T-helper 2 cell treated with Interferon-gamma antibody and Interleukin-4, amounts not matched to agents 100 ng/mL and 5 ng/mL, for 36 hours (primary cell): ENCODE measurements at regions not wholly inside any gene's neighbourhood (a gene's known extent, or its start where the extent isn't known, plus 50 kb on each side); places are given as distances from the start of the nearest gene placed in this dataset.
"Not testable (repeated sequence)": the region's sequence is repeated elsewhere in the genome, so short reads cannot be mapped to it uniquely, and the experiment has no call there.

ENCODE experiments used
- intact Hi-C: fragments of 100-400 bp; cut with micrococcal nuclease; formaldehyde crosslinking; loops from one replicate; pipeline ENCODE4 v1.15.1; 2023

DNA sequence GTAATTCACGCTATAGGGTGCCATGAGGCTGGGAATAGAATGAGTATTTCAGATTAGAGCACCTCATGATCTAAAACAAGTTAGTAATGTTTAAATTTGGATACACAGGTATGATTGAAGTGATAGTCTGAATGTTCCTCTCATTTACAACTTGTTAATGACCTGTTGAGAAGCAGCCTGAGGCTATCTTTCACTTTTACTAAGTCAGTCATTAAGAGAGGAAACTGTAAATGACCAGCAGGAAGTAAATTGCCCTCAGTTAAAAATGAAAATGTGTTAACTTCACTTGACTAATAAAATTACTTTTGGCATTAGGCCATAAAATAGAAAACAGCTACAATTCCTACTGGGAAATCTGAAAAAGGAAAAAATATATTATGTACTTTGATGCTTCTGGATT is 1042.0 kb downstream of the DNAJB9 start:
- intact Hi-C loops, result no loop called here

DNA sequence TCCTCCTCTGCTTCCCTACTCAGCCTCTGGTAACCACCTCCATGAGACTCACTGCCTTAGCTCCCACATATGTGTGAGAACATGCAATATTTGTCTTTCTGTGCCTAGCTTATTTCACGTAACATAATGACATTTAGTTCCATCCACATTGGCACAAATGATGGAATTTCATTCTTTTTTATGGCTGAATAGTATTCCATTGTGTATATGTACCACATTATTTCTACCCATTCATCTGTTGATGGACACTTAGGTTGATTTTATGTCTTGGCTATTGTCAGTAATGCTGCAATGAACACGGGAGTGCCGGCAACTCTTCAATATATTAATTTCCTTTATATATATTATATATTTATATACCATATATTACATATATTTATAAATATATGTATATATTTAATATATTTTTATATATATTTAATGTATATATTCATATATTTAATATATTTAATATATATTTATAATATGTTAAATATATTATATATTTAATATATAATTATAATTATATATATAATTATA is 1046.9 kb downstream of the DNAJB9 start:
- intact Hi-C loops, result no loop called here

DNA sequence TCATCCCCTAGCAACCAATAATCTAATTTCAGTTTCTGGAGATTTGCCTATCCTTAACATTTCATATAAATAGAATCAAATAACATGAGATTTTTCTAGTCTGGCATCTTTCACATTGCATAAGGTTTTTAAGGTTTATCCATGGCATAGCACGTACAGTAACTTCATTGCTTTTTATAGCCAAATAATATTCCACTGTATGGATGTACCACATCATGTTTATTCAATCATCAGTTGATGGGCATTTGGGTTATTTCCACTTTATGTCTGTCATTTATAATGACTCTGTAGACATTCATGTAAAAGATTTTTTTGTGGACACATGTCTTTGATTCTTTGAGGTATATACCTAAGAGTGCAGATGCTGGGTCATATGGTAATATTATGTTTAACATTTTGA is 1052.6 kb downstream of the DNAJB9 start:
- intact Hi-C loops, result no loop called here

DNA sequence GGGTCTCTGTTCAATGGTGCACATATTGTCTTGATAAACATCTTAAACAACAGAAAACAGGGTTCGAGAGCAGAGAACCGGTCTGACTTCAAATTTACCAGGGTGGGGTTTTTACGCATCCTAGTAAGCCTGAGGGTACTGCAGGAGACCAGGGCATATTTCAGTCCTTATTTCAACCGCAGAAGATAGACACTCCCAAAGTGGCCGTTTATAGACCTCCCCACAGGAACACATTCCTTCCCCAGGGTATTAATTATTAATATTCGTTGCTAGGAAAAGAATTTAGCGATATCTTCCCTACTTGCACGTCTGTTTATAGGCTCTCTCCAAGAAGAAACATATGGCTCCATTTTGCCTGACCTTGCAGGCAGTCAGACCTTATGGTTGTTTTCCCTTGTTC is 1063.2 kb downstream of the DNAJB9 start:
- intact Hi-C loops, result not testable (repeated sequence)

DNA sequence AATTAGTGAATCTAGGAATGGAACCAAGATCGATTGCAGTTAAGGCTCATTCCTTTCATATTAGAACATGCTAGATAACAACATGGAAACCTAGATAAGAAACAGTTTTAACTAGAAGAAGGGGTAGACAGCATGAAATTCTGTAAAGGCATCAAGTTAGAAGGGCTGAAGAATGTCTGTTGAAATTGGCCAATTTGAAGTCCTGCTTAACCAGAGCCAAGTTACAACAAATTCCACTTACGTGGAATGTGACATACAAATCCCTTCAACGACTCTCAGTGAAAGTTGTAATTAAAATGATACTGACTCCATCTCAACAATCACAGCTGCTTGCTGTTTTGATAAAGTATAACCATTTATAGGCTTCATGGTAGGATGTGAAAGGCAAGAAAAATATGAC is 1065.7 kb downstream of the DNAJB9 start:
- intact Hi-C loops, result no loop called here

DNA sequence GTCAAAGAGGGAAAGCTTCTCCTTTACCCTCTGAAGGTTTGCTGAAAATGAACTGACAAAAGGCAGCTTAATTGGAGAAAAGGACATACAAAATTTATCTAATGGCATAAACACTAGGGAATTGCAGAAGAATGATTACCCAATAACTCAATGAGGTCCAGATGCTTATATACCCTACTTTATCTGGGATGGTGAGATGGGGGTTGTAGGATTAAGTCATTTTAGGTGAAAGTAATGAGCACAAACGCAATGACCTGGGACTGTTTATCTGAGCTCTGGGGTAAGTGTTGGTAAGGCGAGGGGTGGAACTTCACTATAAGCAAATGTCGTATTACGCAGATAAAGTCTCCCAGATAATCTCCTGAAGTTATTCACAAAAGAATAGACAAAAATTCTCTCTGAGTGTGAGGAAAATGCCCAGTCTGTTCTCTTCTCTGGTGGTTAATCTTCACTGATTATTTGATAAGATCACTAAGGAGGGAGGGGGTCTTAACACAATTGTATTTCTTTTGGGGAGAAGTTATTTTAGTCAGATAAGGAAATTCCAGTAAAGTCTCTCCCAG is 1067.8 kb downstream of the DNAJB9 start:
- intact Hi-C loops, result no loop called here

DNA sequence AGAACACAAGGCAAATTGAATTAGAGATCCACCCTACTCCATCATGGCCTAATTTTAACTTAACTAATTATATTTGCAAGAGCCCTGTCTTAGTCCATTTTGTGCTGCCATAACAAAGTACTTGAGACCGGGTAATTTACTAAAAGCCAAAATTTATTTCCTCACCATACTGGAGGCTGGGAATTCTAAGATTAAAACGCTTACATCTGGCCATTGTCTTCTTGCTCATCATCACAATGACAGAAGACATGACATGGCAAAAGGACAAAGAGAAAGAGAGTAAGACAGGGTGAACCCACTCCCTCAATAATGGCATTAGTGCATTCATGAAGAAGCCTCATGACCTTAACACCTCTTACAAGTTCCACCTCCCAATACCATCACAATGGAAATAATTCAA is 1068.6 kb downstream of the DNAJB9 start:
- intact Hi-C loops, result no loop called here

DNA sequence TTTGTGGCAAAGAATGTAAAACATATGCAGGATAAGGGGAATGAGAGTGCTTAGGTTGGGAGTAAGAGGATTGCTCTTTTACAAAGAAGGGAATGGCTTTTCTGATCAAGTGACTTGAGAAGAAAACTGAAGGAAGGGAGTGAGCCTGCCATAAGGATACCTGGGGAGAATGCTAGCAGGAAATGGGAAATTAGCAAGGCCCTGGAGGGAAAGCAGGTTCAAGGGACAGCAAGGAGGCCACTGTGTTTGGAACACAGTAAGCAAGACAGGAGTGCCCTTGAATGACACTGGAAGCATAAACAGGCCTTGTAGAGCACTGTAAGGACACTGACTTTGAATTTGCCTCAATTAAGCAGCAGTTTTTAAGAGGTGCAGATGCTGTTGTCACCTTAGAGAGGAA is 1069.9 kb downstream of the DNAJB9 start:
- intact Hi-C loops, result no loop called here

DNA sequence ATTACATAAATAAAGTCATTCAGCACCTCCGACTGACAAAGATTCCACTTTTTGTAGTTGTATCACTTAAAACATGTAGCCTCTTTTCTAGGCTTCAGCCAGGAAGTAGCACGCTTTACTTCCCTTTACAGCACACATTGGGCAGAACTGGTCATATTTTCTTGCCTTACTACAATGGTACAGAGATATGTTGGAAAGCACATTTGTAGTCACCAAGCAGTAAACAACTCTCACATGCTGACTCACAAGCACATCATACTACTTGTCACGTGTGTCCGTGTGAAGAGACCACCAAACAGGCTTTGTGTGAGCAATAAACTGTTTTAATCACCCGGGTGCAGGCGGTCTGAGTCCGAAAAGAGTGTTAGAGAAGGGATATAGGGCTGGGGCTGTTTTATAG is 1071.8 kb downstream of the DNAJB9 start:
- intact Hi-C loops, result no loop called here

DNA sequence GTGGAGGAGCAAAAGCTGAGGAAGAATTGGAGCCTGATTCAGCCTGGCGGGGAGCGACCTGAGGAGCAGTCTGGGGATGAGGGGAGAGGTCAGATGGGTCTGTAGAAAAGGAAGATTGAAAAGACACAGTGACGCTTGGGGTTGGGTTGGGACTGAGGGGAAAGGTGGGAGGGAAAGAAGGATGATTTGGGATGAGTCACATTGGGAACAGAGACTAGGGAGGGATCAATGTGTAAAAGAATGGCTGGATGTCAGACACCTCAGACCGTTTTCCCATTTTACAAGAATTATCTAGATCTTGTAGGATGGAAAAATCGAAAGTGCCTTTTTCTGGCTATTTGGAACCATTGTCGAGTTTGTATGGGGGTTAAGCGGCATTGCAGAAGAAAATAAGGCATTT is 1076.5 kb downstream of the DNAJB9 start:
- intact Hi-C loops, result no loop called here

DNA sequence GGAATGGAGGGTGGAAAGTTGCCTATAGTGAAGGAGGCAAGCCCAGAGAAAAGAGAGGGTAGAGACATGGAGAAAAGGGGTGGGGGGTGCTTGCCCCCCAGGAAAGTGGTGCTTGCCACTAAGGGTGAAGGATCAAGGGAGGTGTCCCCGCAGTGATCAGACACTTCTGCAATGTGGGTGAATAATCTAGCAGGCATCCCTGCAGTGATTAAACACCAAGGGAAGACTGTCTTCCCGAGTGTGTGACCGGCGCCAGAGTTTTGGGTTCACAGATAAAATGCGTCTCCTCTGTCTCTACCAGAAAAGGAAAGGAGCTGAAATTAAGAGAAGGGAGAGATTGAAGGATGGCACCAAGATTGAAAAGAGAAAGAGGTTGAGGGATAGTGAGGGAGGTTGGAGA is 1076.9 kb downstream of the DNAJB9 start:
- intact Hi-C loops, result not testable (repeated sequence)

DNA sequence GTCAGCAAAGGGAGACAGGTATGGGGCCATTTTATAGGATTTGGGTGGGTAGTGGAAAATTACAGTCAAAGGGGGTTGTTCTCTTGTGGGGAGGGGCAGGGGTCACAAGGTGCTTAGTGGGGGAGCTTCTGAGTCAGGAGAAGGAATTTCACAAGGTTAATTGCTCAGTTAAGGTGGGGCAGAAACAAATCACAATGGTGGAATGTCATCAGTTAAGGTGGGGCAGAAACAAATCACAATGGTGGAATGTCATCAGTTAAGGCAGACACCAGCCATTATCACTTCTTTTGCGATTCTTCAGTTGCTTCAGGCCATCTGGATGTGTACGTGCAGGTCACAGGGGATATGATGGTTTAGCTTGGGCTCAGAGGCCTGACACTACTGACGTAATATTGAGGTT is 1077.6 kb downstream of the DNAJB9 start:
- intact Hi-C loops, result not testable (repeated sequence)

DNA sequence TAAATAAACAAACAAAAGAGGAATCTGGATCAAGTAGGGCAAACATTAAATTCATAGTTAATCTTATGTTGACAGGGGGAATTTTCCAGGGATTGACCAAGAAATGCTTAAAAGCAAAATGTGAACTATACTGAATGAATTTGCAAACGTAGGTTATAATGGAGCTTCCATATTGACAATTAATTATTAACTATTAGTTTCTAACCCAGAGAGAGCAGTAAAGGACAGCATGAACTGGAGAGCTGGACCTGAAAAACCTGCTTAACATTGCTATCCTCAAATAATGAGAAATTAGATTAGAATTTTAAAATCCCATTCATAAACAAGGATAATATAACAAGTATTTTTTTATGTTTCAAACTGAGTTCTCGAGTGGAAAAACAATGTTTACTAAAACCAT is 1089.6 kb downstream of the DNAJB9 start:
- intact Hi-C loops, result no loop called here

DNA sequence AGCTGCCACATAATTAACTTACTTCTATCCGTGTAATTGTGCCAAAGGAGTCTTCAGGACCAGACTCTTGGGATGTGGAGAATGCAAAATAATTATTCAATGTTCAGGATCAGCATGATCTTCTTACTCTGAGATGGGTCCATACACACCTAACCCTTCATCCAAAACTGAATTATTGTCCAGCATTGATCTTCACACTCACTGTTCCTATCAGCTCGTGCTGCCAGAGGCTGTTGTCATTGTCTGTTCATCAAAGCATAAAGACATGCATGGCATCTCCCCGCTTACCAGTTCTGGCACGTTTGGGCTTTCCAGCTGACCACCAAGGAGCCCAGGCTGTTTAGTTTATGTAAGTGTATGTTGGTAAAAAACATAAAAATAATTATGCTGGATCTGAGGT is 1090.7 kb downstream of the DNAJB9 start:
- intact Hi-C loops, result no loop called here

DNA sequence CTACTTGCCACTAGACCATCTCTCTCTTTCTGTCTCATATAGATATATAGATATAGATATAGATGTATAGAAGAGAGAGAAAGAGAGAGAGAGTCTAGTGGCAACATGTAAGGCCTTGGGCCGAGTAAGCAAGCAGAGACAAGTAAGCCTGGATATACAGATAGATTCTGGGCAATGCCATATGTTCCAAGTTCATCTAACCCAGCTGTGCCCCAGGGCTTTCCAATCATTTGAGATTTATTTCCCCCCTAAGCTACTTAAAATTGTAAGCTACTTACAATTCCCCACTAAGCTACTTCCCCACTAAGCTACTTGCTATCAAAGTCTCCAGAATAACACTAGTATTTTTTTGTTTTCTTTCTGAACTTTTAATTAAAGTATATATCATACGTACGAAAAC is 1094.1 kb downstream of the DNAJB9 start:
- intact Hi-C loops, result no loop called here

DNA sequence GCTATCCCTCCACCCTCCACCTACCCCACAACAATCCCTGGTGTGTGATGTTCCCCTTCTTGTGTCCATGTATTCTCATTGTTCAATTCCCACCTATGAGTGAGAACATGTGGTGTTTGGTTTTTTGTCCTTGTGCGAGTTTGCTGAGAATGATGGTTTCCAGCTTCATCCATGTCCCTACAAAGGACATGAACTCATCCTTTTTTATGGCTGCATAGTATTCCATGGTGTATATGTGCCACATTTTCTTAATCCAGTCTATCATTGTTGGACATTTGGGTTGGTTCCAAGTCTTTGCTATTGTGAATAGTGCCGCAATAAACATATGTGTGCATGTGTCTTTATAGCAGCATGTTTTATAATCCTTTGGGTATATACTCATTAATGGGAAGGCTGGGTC is 1117.6 kb downstream of the DNAJB9 start:
- intact Hi-C loops, result not testable (repeated sequence)

DNA sequence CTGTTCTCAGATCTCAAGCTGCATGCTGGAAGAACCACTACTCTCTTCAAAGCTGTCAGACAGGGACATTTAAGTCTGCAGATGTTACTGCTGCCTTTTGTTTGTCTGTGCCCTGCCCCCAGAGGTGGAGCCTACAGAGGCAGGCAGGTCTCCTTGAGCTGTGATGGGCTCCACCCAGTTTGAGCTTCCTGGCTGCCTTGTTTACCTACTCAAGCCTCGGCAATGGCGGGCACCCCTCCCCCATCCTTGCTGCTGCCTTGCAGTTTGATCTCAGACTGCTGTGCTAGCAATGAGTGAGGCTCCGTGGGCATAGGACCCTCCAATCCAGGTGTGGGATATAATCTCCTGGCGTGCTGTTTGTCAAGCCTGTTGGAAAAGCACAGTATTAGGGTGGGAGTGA is 1122.9 kb downstream of the DNAJB9 start:
- intact Hi-C loops, result not testable (repeated sequence)

DNA sequence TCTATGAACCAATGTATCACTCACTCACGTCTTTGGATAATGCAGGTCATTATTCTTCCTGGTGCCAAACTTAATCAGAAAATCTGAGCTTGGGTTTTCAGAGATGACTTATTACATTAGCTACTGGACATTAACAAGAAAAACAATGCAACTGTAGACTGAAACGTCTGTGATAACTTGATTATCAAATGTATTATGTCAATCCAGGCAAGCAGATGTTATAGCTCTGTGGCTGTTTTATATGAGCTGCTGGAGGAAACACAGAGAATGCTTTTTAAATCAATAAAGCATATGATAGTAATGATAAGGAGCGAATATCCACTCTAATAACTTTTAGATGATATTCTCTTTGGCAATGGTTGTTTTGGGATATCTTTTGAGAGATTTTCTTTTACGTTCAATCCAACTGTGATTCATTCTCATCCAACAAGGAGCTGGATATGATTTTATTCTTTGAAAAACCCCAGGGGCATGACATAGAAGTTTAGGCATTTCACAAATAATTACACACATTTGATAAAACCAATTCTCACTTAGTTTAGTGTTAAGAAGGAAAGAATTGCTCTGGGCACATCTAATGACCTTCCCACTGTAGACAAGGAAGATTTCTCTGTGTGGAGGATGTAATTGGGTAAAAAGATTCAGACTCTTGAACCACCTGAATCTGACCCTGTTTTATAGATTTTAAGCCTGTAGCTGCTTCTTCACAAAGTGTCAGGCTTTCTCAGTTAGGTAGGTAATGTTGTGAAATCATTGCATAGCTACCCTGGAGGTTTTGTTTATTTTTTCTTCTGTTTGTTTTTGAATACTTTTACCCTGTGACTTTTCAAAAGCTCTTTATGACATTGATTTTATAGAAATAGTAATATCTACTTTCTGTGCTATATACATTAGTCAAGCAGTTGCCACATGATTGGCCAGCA is 1124.7 kb downstream of the DNAJB9 start:
- intact Hi-C loops, result no loop called here

DNA sequence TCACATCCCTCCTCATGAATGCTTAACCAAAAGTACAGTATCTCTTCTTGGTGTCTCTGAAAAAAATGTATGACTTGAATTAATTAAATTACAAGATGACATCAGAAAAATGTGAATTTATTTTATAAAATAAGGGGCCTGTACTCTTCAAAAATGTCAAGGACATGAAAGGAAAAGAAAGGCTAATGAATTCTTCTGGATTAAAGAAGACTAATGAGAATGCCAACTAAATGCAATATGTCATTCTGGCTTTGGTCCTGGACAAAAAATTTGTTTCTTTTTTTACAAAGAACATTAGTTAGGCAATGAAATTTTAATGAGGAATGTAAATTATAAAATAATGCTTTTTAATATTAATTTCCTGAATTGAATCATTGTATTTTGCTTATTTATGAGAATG is 1125.7 kb downstream of the DNAJB9 start:
- intact Hi-C loops, result no loop called here

DNA sequence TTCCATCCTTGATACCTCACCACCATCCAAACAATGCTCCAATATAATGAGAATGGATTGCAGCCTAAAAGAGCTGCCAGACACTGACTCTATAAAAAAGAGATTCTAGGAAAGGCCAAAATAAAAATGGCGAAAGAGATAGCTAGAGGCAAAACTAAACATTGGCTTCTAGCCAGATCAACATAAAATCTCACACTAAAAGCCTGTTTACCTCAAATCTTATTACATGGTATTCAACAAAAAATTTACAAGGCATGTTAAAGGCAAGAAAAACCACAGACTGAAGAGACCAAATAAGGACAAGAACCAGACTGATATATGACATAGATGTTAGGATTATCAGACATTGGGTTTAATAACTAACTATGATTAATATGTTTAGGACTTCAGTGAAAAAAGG is 1127.0 kb downstream of the DNAJB9 start:
- intact Hi-C loops, result no loop called here

DNA sequence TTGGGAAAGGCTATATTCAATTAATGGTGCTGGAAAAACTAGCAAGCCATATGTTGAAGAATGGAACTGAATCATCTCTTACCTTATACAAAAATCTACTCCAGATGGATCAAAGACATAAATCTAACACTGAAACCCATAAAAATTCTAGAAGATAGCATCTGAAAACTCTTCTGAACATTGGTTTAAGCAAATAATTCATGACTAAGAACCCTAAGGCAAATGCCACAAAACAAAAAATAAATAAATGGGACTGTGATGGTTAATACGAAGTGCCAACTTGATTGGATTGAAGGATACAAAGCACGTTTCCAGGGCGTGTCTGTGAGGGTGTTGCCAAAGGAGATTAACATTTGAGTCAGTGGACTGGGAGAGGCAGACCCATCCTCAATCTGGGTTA is 1130.0 kb downstream of the DNAJB9 start:
- intact Hi-C loops, result no loop called here

DNA sequence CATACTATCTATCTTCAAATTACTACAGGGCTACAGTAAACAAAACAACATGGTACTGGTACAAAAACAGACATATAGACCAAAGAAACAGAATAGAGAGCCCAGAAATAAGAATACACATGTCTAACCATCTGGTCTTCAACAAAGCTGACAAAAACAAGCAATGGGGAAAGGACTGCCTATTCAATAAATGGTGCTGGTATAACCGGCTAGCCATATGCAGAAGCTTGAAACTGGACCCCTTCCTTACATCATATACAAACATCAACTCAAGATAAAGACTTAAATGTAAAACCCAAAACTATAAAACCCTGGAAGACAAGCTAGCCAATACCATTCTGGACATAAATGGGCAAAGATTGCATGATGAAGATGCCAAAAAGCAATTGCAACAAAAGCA is 1143.7 kb downstream of the DNAJB9 start:
- intact Hi-C loops, result no loop called here

DNA sequence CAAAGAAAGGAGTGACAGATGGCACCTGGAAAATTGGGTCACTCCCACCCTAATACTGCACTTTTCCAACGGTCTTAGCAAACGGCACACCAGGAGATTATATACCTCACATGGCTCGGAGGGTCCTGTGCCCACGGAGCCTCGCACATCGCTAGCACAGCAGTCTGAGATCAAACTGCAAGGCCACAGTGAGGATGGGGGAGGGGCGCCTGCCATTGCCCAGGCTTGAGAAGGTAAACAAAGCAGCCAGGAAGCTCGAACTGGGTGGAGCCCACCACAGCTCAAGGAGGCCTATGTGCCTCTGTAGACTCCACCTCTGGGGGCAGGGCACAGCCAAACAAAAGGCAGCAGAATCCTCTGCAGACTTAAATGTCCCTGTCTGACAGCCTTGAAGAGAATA is 1149.7 kb downstream of the DNAJB9 start:
- intact Hi-C loops, result not testable (repeated sequence)
